Astrocyte (in vitro differentiated cells and primary cell): ENCODE measurements at regions not wholly inside any gene's neighbourhood (a gene's known extent, or its start where the extent isn't known, plus 50 kb on each side); places are given as distances from the start of the nearest gene placed in this dataset.

Experiments
- DNase-seq: peaks from one replicate; pipeline ENCODE4 v3.0.0-alpha.2; 2010; ENCODE audit warnings: low read depth
- FAIRE-seq: peaks from 2 replicates; lab custom pipeline; 2011; peaks lifted over from hg19 to GRCh38; lab: Jason Lieb, UNC
- H2AFZ ChIP-seq: 2 replicates; pipeline ENCODE4 v1.6.0; 2012; ENCODE audit warnings: low read depth, low read length, inconsistent platforms
- H3K27ac ChIP-seq: 2 replicates; pipeline ENCODE4 v1.5.1; 2011; ENCODE audit warnings: low read depth, low read length, inconsistent platforms
- H3K27me3 ChIP-seq: 2 replicates; pipeline ENCODE4 v1.6.0; 2011; ENCODE audit warnings: low read length, inconsistent platforms; ENCODE audit not compliant: insufficient read depth
- H3K36me3 ChIP-seq: 2 replicates; pipeline ENCODE4 v1.5.1; 2011; ENCODE audit warnings: low read length, inconsistent platforms; ENCODE audit not compliant: insufficient read depth
- H3K4me1 ChIP-seq: 2 replicates; pipeline ENCODE4 v1.5.1; 2011; ENCODE audit warnings: low read length, inconsistent platforms; ENCODE audit not compliant: insufficient read depth
- H3K4me2 ChIP-seq: 2 replicates; pipeline ENCODE4 v1.6.0; 2012; ENCODE audit warnings: low read length, inconsistent platforms
- H3K4me3 ChIP-seq: 2 replicates; pipeline ENCODE4 v1.5.1; 2011; ENCODE audit warnings: low read depth, mild to moderate bottlenecking, low read length, inconsistent platforms; ENCODE audit not compliant: insufficient read depth
- H3K79me2 ChIP-seq: 2 replicates; pipeline ENCODE4 v1.6.0; 2012; ENCODE audit warnings: mild to moderate bottlenecking, low read length, inconsistent platforms; ENCODE audit not compliant: insufficient read depth
- H3K9ac ChIP-seq: 2 replicates; pipeline ENCODE4 v1.6.0; 2012; ENCODE audit warnings: mild to moderate bottlenecking, low read length, inconsistent platforms
- H3K9me3 ChIP-seq: 2 replicates; pipeline ENCODE4 v1.5.1; 2012; ENCODE audit warnings: low read depth, mild to moderate bottlenecking, low read length, inconsistent platforms; ENCODE audit not compliant: insufficient read depth
- H4K20me1 ChIP-seq: 2 replicates; pipeline ENCODE4 v1.6.0; 2012; ENCODE audit warnings: low read length, inconsistent platforms; ENCODE audit not compliant: insufficient read depth
- H3K27ac Mint-ChIP-seq: one replicate; pipeline ENCODE4 v1.8.0; 2021; ENCODE audit warnings: mild to moderate bottlenecking, mixed read lengths; ENCODE audit not compliant: unreplicated experiment
- H3K27me3 Mint-ChIP-seq: one replicate; pipeline ENCODE4 v1.8.0; 2021; ENCODE audit warnings: low read depth, mixed read lengths; ENCODE audit not compliant: unreplicated experiment
- H3K36me3 Mint-ChIP-seq: one replicate; pipeline ENCODE4 v1.8.0; 2021; ENCODE audit warnings: low read depth, mixed read lengths; ENCODE audit not compliant: unreplicated experiment
- H3K4me1 Mint-ChIP-seq: one replicate; pipeline ENCODE4 v1.8.0; 2021; ENCODE audit warnings: low read depth, mixed read lengths; ENCODE audit not compliant: unreplicated experiment
- H3K4me3 Mint-ChIP-seq: one replicate; pipeline ENCODE4 v1.8.0; 2021; ENCODE audit warnings: mild to moderate bottlenecking, moderate library complexity, mixed read lengths; ENCODE audit not compliant: unreplicated experiment
- H3K9me3 Mint-ChIP-seq: one replicate; pipeline ENCODE4 v1.8.0; 2021; ENCODE audit warnings: mild to moderate bottlenecking, mixed read lengths; ENCODE audit not compliant: unreplicated experiment
- CTCF ChIP-seq: IDR thresholded peaks from 2 replicates; pipeline ENCODE4 v1.5.1; 2011; ENCODE audit warnings: low read depth, mild to moderate bottlenecking, inconsistent platforms, low read length, moderate library complexity; ENCODE audit not compliant: insufficient read depth
- EZH2 ChIP-seq: IDR thresholded peaks from 2 replicates; pipeline ENCODE4 v1.6.1; 2012; ENCODE audit warnings: mild to moderate bottlenecking, low read length, inconsistent platforms; ENCODE audit not compliant: insufficient read depth

- H3K27me3 ChIP-seq, result no peaks in the 10 kb centered on the region
- no peaks in the 10 kb centered on the region for H3K9me3 ChIP-seq
- no peaks in the 10 kb centered on the region for H3K36me3 ChIP-seq
- no peaks in the 10 kb centered on the region for H3K36me3 Mint-ChIP-seq
- no peak for TF ChIP-seq EZH2
- TF ChIP-seq CTCF, result no peak
- H3K4me1 ChIP-seq, result no peaks in the 10 kb centered on the region
- H3K79me2 ChIP-seq, result no peaks in the 10 kb centered on the region
- DNase-seq, result no peak
- no peak overlapping the region for H3K4me3 ChIP-seq
- H3K27ac Mint-ChIP-seq, result no peak overlapping the region
- no peak for FAIRE-seq
- H2AFZ ChIP-seq, result no peak overlapping the region
- no peak overlapping the region for H3K9ac ChIP-seq
- no peaks in the 10 kb centered on the region for H3K9me3 Mint-ChIP-seq
- H4K20me1 ChIP-seq, result no peaks in the 10 kb centered on the region
- H3K27me3 Mint-ChIP-seq, result no peaks in the 10 kb centered on the region
- no peaks in the 10 kb centered on the region for H3K4me1 Mint-ChIP-seq
- no peak overlapping the region for H3K27ac ChIP-seq
- H3K4me2 ChIP-seq, result no peak overlapping the region
- no peak overlapping the region for H3K4me3 Mint-ChIP-seq
These were observed 131.1 kb downstream of the JRKL start for GRCh38 chr11:96520939-96521338.

- FAIRE-seq (no peak), DNase-seq (no peak)
- no peak overlapping the region for H2AFZ ChIP-seq
- no peaks in the 10 kb centered on the region for H3K4me1 ChIP-seq
- H3K79me2 ChIP-seq, result no peaks in the 10 kb centered on the region
- TF ChIP-seq EZH2 (no peak), CTCF (no peak)
- no peaks in the 10 kb centered on the region for H3K27me3 Mint-ChIP-seq
- H3K4me1 Mint-ChIP-seq, result peaks cover 1% of the 10 kb centered on the region
- H3K9ac ChIP-seq, result no peak overlapping the region
- H3K9me3 ChIP-seq, result no peaks in the 10 kb centered on the region
- no peak overlapping the region for H3K4me3 ChIP-seq
- H4K20me1 ChIP-seq, result no peaks in the 10 kb centered on the region
- no peaks in the 10 kb centered on the region for H3K27me3 ChIP-seq
- no peaks in the 10 kb centered on the region for H3K36me3 ChIP-seq
- peaks cover 1% of the 10 kb centered on the region for H3K9me3 Mint-ChIP-seq
- no peak overlapping the region for H3K27ac Mint-ChIP-seq
- H3K27ac ChIP-seq, result no peak overlapping the region
- no peak overlapping the region for H3K4me3 Mint-ChIP-seq
- no peak overlapping the region for H3K4me2 ChIP-seq
- H3K36me3 Mint-ChIP-seq, result no peaks in the 10 kb centered on the region
These were observed 133.8 kb downstream of the JRKL start for GRCh38 chr11:96523656-96524055.

- no peak for TF ChIP-seq EZH2
- no peak for TF ChIP-seq CTCF
- no peak overlapping the region for H3K27ac ChIP-seq
- H4K20me1 ChIP-seq, result no peaks in the 10 kb centered on the region
- no peak overlapping the region for H2AFZ ChIP-seq
- no peaks in the 10 kb centered on the region for H3K79me2 ChIP-seq
- no peak overlapping the region for H3K9ac ChIP-seq
- no peak overlapping the region for H3K4me3 ChIP-seq
- no peak for FAIRE-seq
- H3K36me3 ChIP-seq, result no peaks in the 10 kb centered on the region
- no peak for DNase-seq
- H3K9me3 ChIP-seq, result no peaks in the 10 kb centered on the region
- Mint-ChIP-seq H3K27me3 (no peaks in the 10 kb centered on the region), H3K4me3 (no peak overlapping the region), H3K9me3 (peaks cover 1% of the 10 kb centered on the region), H3K27ac (no peak overlapping the region), H3K36me3 (no peaks in the 10 kb centered on the region), H3K4me1 (peaks cover 1% of the 10 kb centered on the region)
- H3K27me3 ChIP-seq, result no peaks in the 10 kb centered on the region
- no peaks in the 10 kb centered on the region for H3K4me1 ChIP-seq
- H3K4me2 ChIP-seq, result no peak overlapping the region
These were observed 134.7 kb downstream of the JRKL start for GRCh38 chr11:96524475-96524874.
